HFF-Myc (cell line): ENCODE measurements at regions not wholly inside any gene's neighbourhood (a gene's known extent, or its start where the extent isn't known, plus 50 kb on each side); places are given as distances from the start of the nearest gene placed in this dataset.

Experiments
- DNase-seq: peaks from one replicate; pipeline ENCODE4 v3.0.0-alpha.2; 2011; ENCODE audit warnings: low read depth; ENCODE audit errors: extremely low read depth
- H3K4me3 ChIP-seq: replicated peaks from 2 replicates; pipeline ENCODE4 v1.5.1; 2011; ENCODE audit warnings: low read depth, mild to moderate bottlenecking, control low read depth, low read length
- CTCF ChIP-seq: IDR thresholded peaks from 2 replicates; pipeline ENCODE4 v1.5.1; 2012; ENCODE audit warnings: mild to moderate bottlenecking, low read depth, low read length, control low read depth; ENCODE audit errors: missing control alignments

GRCh38 chr3:88807491-88808105 is 299.8 kb upstream of the EPHA3 start:
- no peak for DNase-seq
- no peak for TF ChIP-seq CTCF
- H3K4me3 ChIP-seq: no peak overlapping the region

- no peak for TF ChIP-seq CTCF
- H3K4me3 ChIP-seq: no peak overlapping the region
- DNase-seq: no peak
Observed at GRCh38 chr3:88809993-88810392, 297.4 kb upstream of the EPHA3 start.

- DNase-seq: no peak
- no peak for TF ChIP-seq CTCF
- no peak overlapping the region for H3K4me3 ChIP-seq
Observed at GRCh38 chr3:88810455-88810854, 297.0 kb upstream of the EPHA3 start.

GRCh38 chr3:88811096-88811495 is 296.3 kb upstream of the EPHA3 start:
- no peak overlapping the region for H3K4me3 ChIP-seq
- DNase-seq: no peak
- TF ChIP-seq CTCF: no peak

GRCh38 chr3:88812576-88812975 is 294.8 kb upstream of the EPHA3 start:
- no peak overlapping the region for H3K4me3 ChIP-seq
- TF ChIP-seq CTCF: no peak
- no peak for DNase-seq

- TF ChIP-seq CTCF: no peak
- no peak for DNase-seq
- H3K4me3 ChIP-seq: no peak overlapping the region
Observed at GRCh38 chr3:88816445-88816844, 291.0 kb upstream of the EPHA3 start.
